Neural progenitor cell (in vitro differentiated cells): ENCODE measurements at regions not wholly inside any gene's neighbourhood (a gene's known extent, or its start where the extent isn't known, plus 50 kb on each side); places are given as distances from the start of the nearest gene placed in this dataset.

ENCODE experiments used
- DNase-seq: peaks from one replicate; pipeline ENCODE4 v3.0.0-alpha.2; 2016; ENCODE audit warnings: low spot score
- H2AFZ ChIP-seq: fragments of 200-600 bp; sonication (generic); replicated peaks from 2 replicates; pipeline ENCODE4 v1.6.1; 2016; ENCODE audit warnings: antibody characterized with exemption
- H3F3A ChIP-seq: fragments of 200-600 bp; sonication (generic); 2 replicates; pipeline ENCODE4 v1.6.1; 2016; ENCODE audit warnings: antibody characterized with exemption, low read depth
- H3K27ac ChIP-seq: fragments of 200-600 bp; sonication (generic); 2 replicates; pipeline ENCODE4 v1.5.1; 2016; ENCODE audit warnings: mild to moderate bottlenecking
- H3K27me3 ChIP-seq: fragments of 200-600 bp; sonication (generic); 2 replicates; pipeline ENCODE4 v1.6.1; 2016; ENCODE audit warnings: mild to moderate bottlenecking, moderate library complexity
- H3K36me3 ChIP-seq: fragments of 200-600 bp; sonication (generic); 2 replicates; pipeline ENCODE4 v1.5.1; 2016
- H3K4me1 ChIP-seq: fragments of 200-600 bp; sonication (generic); 2 replicates; pipeline ENCODE4 v1.6.1; 2016; ENCODE audit warnings: mixed run types
- H3K4me2 ChIP-seq: fragments of 200-600 bp; sonication (generic); 2 replicates; pipeline ENCODE4 v1.6.1; 2016
- H3K4me3 ChIP-seq: fragments of 200-600 bp; sonication (generic); 2 replicates; pipeline ENCODE4 v1.5.1; 2016
- H3K79me2 ChIP-seq: fragments of 200-600 bp; sonication (generic); 2 replicates; pipeline ENCODE4 v1.6.1; 2016; ENCODE audit warnings: low read depth
- H3K9ac ChIP-seq: fragments of 200-600 bp; sonication (generic); 2 replicates; pipeline ENCODE4 v1.6.1; 2016
- H3K9me3 ChIP-seq: fragments of 200-600 bp; sonication (generic); 2 replicates; pipeline ENCODE4 v1.5.1; 2016; ENCODE audit warnings: low read depth
- H4K20me1 ChIP-seq: fragments of 200-600 bp; sonication (generic); 2 replicates; pipeline ENCODE4 v1.6.1; 2016; ENCODE audit warnings: low read depth
- H3K27ac Mint-ChIP-seq: 3 replicates; pipeline ENCODE4 v1.8.0; 2021; ENCODE audit warnings: mixed read lengths
- H3K27me3 Mint-ChIP-seq: 2 replicates; pipeline ENCODE4 v1.8.0; 2022; ENCODE audit warnings: low read depth, mild to moderate bottlenecking, inconsistent platforms, moderate library complexity, mixed read lengths; ENCODE audit not compliant: insufficient read depth
- H3K36me3 Mint-ChIP-seq: 3 replicates; pipeline ENCODE4 v1.8.0; 2021; ENCODE audit warnings: mixed read lengths
- H3K4me1 Mint-ChIP-seq: 3 replicates; pipeline ENCODE4 v1.8.0; 2021; ENCODE audit warnings: mixed read lengths
- H3K4me3 Mint-ChIP-seq: 3 replicates; pipeline ENCODE4 v1.8.0; 2021; ENCODE audit warnings: mild to moderate bottlenecking, moderate library complexity, mixed read lengths
- H3K9me3 Mint-ChIP-seq: 3 replicates; pipeline ENCODE4 v1.8.0; 2020; ENCODE audit warnings: mixed read lengths
- EZH2 ChIP-seq: fragments of 200-600 bp; sonication (generic); IDR thresholded peaks from 2 replicates; pipeline ENCODE4 v1.6.1; 2017; ENCODE audit warnings: antibody characterized with exemption, mild to moderate bottlenecking, moderate library complexity
- EZH2phosphoT487 ChIP-seq: fragments of 200-600 bp; sonication (generic); IDR thresholded peaks from 2 replicates; pipeline ENCODE4 v1.6.1; 2017; ENCODE audit warnings: antibody characterized with exemption
- TF ChIP-seq, protein P1 (sequence below): fragments of 200-600 bp; sonication (generic); IDR thresholded peaks from 2 replicates; pipeline ENCODE4 v1.5.1; 2017; ENCODE audit warnings: antibody characterized with exemption, mild to moderate bottlenecking

DNA sequence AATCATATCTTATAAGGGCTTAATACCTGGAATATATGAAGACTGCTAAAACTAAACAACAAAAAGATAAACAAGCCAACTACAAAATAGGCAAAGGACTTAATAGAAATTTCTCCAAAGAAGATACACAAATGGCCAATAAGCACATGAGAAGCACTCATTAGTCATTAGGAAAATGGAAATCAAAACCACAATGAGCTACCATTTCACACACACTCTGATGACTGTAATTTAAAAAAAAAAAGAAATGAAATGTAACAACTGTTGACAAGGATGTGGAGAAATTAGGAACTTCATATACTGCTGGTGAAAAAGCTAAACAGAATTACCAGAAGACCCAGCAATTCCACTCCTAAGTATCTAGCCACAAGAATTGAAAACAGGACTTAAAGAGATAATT, 374.2 kb upstream of the ZP4 start:
- no peaks in the 10 kb centered on the region for H3K9me3 Mint-ChIP-seq
- H3K4me2 ChIP-seq: no peak overlapping the region
- TF ChIP-seq EZH2phosphoT487 (no peak), EZH2 (no peak)
- TF ChIP-seq, protein P1, sequence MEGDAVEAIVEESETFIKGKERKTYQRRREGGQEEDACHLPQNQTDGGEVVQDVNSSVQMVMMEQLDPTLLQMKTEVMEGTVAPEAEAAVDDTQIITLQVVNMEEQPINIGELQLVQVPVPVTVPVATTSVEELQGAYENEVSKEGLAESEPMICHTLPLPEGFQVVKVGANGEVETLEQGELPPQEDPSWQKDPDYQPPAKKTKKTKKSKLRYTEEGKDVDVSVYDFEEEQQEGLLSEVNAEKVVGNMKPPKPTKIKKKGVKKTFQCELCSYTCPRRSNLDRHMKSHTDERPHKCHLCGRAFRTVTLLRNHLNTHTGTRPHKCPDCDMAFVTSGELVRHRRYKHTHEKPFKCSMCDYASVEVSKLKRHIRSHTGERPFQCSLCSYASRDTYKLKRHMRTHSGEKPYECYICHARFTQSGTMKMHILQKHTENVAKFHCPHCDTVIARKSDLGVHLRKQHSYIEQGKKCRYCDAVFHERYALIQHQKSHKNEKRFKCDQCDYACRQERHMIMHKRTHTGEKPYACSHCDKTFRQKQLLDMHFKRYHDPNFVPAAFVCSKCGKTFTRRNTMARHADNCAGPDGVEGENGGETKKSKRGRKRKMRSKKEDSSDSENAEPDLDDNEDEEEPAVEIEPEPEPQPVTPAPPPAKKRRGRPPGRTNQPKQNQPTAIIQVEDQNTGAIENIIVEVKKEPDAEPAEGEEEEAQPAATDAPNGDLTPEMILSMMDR: no peak
- no peak overlapping the region for H3K27ac ChIP-seq
- H3K79me2 ChIP-seq: no peaks in the 10 kb centered on the region
- H3K4me1 ChIP-seq: no peaks in the 10 kb centered on the region
- no peaks in the 10 kb centered on the region for H3K9me3 ChIP-seq
- no peaks in the 10 kb centered on the region for H3K36me3 ChIP-seq
- peaks cover 5% of the 10 kb centered on the region for H3K27me3 Mint-ChIP-seq
- H2AFZ ChIP-seq: no peak overlapping the region
- H3F3A ChIP-seq: no peaks in the 10 kb centered on the region
- no peak overlapping the region for H3K9ac ChIP-seq
- no peaks in the 10 kb centered on the region for H3K36me3 Mint-ChIP-seq
- no peaks in the 10 kb centered on the region for H3K27me3 ChIP-seq
- no peak for DNase-seq
- H3K27ac Mint-ChIP-seq: no peak overlapping the region
- H3K4me3 ChIP-seq: no peak overlapping the region
- peaks cover 4% of the 10 kb centered on the region for H3K4me1 Mint-ChIP-seq
- H4K20me1 ChIP-seq: no peaks in the 10 kb centered on the region
- H3K4me3 Mint-ChIP-seq: no peak overlapping the region

DNA sequence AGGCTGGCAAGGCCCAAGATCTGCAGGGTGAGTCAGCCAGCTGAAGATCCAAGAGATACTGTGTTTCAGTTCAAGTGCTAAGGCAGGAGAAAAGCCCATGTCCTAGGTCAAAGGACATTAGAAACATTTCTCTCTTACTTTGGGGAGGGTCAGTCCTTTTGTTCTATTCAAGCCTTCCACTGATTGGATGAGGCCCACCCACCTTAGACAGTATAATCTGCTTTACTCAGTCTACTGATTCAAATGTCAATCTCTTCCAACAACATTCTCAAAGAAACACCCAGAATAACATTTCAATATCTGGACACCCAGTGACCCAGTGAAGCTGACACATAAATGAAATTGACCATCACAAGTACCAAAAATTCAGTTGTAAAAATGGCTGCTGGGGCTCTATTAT, 367.8 kb upstream of the ZP4 start:
- DNase-seq: no peak
- no peaks in the 10 kb centered on the region for H3K9me3 ChIP-seq
- H2AFZ ChIP-seq: no peak overlapping the region
- Mint-ChIP-seq H3K9me3 (no peaks in the 10 kb centered on the region), H3K4me1 (peaks cover 13% of the 10 kb centered on the region), H3K27ac (no peak overlapping the region), H3K4me3 (no peak overlapping the region), H3K36me3 (no peaks in the 10 kb centered on the region), H3K27me3 (peaks cover 3% of the 10 kb centered on the region)
- H4K20me1 ChIP-seq: no peaks in the 10 kb centered on the region
- no peak for TF ChIP-seq EZH2
- TF ChIP-seq, protein P1: no peak
- TF ChIP-seq EZH2phosphoT487: no peak
- no peaks in the 10 kb centered on the region for H3K27me3 ChIP-seq
- H3K27ac ChIP-seq: no peak overlapping the region
- H3K4me1 ChIP-seq: peaks cover 8% of the 10 kb centered on the region
- no peaks in the 10 kb centered on the region for H3K36me3 ChIP-seq
- H3F3A ChIP-seq: no peaks in the 10 kb centered on the region
- H3K4me3 ChIP-seq: no peak overlapping the region
- H3K9ac ChIP-seq: no peak overlapping the region
- H3K4me2 ChIP-seq: no peak overlapping the region
- no peaks in the 10 kb centered on the region for H3K79me2 ChIP-seq

DNA sequence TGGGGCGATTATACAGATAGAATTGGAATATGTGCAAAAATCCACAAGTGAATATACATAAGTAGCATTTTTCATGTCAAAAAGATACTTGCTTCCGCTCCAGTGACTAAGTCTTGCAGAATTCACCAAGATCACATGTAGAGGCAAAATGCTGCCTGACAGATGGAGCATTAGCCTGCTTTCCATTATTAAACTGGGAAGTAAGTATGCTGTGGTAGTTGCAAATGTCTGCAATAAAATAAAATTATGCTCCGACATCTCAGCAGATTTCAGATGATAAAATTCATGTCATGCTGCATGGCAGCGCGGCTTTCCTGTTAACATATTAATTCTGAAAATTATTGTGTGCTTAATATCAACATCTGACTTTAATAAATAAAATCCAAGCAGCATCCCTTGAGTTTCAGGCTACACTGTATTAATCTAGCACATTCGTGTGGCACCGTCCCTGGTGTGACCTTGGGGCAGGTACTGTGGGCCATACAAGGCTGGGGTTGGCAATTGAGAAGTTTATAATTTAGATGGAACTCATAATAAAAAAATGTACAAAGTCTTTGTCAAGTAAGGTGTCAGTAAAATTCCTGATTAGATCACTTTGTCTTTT, 366.4 kb upstream of the ZP4 start:
- no peak for DNase-seq
- Histone ChIP-seq H2AFZ (no peak overlapping the region), H3K27me3 (no peaks in the 10 kb centered on the region), H3K36me3 (no peaks in the 10 kb centered on the region), H3K4me3 (no peak overlapping the region), H3K79me2 (no peaks in the 10 kb centered on the region), H3K4me1 (peaks cover 8% of the 10 kb centered on the region), H3K27ac (no peak overlapping the region), H3K9ac (no peak overlapping the region), H3F3A (no peaks in the 10 kb centered on the region), H3K4me2 (no peak overlapping the region), H3K9me3 (no peaks in the 10 kb centered on the region), H4K20me1 (no peaks in the 10 kb centered on the region)
- Mint-ChIP-seq H3K27me3 (peaks cover under 1% of the 10 kb centered on the region), H3K4me3 (no peak overlapping the region), H3K27ac (no peak overlapping the region), H3K9me3 (no peaks in the 10 kb centered on the region), H3K4me1 (peaks cover 13% of the 10 kb centered on the region), H3K36me3 (no peaks in the 10 kb centered on the region)
- TF ChIP-seq EZH2: no peak
- TF ChIP-seq, protein P1: no peak
- TF ChIP-seq EZH2phosphoT487: no peak
